NCI-H187 (cell line): ENCODE measurements at regions not wholly inside any gene's neighbourhood (a gene's known extent, or its start where the extent isn't known, plus 50 kb on each side); places are given as distances from the start of the nearest gene placed in this dataset.
A peak's percentile ranks its signal among the peaks of the same experiment; 100 is the strongest.
"Not testable (repeated sequence)": the region's sequence is repeated elsewhere in the genome, so short reads cannot be mapped to it uniquely, and the experiment has no call there.

Experiments used
- DNase-seq, 2 experiments: peaks; one replicate each; lab custom pipeline; 2025; lab: John Stamatoyannopoulos, UW

DNA sequence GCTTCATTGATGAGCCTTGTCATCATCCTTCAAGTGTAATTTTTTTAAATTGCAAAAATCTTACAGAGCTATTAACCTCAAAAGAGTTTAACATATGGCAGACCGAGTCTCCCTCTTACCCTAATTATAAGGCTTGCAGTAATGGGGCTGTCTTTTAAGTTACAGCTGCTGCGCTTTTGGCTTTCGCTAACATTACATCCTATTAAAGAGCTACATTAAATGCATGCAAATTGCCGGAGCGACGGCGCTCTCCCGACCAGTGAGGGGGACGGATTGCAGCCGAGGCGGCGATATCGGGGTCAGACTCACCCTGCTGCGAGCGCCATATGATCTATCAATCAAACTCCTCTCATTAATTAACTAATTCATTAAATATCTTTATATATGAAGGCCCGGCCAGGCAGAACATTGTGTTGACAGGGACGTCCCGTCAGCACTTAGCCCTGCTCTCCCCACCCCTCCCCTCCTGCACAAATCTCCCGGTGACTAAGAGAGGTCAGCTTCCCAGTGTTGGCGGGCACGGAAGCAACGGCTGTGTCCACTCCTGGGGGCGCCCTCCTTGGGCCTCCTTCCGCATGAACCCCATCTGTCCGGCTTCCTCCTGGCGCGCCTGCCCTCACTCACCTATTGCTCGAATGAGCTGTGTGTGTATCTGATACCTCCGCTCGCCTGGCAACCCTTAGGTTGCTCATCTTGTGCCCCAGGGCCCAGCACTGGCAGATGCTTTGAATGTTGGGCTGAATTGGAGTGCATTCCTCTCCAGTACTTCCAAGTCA is 156.0 kb upstream of the CADM1 start:
- no peak for DNase-seq

GRCh38 chr11:115659061-115659963 is 155.1 kb upstream of the CADM1 start:
- DNase-seq = no peak

DNA sequence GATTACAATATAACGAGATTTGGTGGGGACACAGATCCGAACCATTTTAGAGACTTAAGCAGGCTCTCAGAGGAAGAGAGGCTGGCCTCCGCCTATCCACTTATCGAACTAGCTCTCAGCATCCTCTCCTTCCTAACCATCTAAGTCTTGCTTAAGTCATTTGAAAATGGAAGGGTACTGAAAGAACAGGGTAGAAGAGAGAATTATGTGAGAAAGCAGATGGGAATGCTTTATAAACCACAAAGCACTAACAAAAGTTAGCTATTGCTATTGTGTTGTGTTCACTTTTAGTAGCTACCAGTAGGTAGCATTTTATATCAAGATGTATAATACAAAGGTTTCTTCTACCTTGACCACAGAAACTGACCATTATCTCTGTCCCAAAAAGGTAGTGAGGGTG is 153.4 kb upstream of the CADM1 start:
- DNase-seq = no peak

DNA sequence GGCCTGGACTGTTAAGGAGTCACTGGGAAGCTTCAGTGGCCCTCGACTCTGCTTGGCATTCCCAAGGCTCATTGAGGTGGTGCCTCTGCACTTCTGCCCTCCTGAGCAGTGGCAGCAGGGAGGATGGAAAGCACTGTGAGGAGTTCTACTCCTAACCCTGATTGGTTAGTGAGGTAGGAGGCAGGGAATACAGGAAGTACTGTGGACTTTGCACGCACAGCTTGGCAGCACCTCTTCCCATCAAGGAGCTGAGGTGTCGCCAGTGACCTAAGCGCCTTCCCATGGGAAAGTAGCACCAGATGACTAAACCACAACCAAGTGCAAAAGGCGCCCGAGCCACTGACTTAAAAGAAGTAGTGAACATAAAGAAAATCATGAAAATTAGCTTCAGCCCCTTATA is 152.5 kb upstream of the CADM1 start:
- no peak for DNase-seq

GRCh38 chr11:115656041-115656440 is 151.8 kb upstream of the CADM1 start:
- DNase-seq = no peak

DNA sequence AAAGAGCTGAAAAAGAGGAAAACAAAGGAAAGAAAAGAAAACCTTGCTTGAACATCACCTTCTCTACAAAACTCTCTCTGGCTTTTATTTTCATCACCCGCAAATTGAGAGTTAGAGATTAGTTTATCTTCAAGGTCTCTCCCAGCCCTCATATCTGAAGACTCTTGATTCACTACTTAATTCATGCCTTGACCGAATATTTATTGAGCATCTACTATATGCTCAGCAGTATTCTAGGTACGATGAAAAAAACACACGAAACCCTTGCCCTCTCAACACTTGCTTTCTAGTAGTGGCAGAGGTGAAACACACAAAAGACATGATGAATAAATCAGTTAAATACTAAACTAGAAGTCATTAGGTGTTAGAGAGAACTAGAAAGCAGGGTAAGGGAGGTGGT is 150.6 kb upstream of the CADM1 start:
- DNase-seq = no peak

GRCh38 chr11:115653926-115654325 is 149.7 kb upstream of the CADM1 start:
- no peak for DNase-seq

- DNase-seq = no peak
Measured at GRCh38 chr11:115653076-115653475, 148.9 kb upstream of the CADM1 start.

DNA sequence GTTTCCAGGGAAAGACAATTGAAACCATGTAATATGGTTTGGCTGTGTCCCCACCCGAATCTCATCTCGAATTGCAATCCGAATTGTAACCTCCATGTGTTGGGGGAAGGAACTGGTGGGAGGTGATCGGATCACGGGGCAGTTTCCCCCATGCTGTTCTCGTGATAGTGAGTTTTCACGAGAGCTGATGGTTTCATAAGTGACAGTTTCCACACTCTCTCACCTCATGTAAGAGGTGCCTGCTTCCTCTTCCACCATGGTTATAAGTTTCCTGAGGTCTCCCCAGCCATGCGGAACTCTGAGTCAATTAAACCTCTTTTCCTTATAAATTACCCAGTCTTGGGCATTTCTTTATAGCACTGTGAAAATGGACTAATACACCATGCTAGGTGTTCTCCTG is 148.3 kb upstream of the CADM1 start:
- DNase-seq = no peak

DNA sequence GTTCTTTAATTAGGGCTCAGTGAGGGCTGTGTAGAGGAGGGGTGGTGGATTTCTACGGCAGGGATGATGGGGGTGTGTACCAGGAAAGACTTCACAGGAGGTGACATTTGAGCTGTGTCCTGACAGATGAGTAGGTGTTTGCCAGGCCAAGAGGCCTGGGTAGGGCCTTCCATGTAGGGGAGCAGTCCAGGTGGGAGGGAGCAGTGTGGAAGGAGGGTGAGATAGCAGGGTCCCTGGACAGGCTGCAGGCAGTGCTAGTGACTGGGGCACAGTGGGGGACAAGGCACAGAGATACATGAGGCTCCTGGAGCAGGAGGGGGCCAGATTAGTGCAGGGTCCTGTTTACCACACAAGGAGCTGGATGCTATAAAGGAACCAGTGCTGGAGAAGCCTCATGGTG is 147.9 kb upstream of the CADM1 start:
- DNase-seq = no peak

GRCh38 chr11:115649461-115649860 is 145.2 kb upstream of the CADM1 start:
- no peak for DNase-seq

GRCh38 chr11:115645631-115646317 is 141.6 kb upstream of the CADM1 start:
- DNase-seq = no peak

GRCh38 chr11:115644856-115645255 is 140.6 kb upstream of the CADM1 start:
- no peak for DNase-seq

DNA sequence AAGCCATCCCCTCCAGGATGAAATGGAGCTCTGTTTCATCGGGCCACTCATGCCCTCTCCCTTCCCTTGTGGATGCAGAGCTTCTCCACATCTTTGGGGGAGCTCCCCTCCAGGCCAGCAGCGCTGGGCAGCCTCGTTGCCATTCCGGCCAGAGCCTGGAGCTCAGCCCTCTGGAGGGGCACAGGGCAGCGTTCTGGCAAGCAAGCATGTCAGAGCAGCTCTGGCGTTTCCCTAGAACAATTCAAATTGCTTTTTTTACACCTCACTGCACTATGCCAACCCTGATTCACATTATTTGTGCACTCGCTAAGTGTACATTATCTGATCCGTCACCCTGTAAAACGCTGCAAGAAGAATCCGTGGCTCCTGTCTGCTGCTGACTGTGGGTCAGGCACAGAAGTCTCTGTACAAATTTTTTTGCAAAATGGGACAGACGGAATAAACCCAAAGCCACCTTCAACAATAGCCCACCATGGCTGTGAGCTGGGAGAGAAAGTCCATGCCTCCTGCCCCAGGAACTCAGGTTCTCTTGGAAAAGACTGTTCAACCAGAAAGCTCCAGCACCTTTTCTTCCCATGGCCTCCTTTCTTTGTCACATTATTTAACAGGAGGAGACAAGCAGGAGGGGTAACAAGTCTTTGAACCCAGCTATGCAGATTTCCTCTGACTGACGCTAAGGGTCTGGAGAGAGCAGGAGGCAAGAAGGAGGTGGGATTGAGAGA is 139.5 kb upstream of the CADM1 start:
- DNase-seq = no peak

DNA sequence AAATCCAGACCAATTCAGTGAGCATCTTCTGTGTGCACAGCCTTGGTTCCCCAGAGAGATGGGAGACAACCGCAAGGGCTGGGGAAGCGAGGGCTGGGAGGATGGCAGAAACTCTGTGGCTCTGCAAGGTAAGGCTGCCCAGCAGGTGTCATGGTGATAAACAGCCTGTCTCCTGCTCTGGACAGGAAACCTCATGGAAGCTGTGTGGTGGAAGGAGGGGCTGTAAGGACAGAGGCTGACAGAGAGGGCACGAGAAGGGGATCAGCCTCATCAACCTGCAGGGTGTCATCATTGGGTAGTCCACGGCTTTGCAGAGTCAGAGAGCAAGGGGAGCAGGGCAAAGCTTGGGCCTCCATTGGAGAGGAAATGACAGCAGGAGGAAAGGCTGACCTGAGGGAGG is 138.4 kb upstream of the CADM1 start:
- peak; percentile 5 to 14 for DNase-seq

GRCh38 chr11:115637599-115638241 is 133.5 kb upstream of the CADM1 start:
- no peak for DNase-seq

GRCh38 chr11:115636753-115637527 is 132.7 kb upstream of the CADM1 start:
- DNase-seq = no peak

- not testable (repeated sequence) for DNase-seq
Measured at GRCh38 chr11:115633977-115634376, 129.8 kb upstream of the CADM1 start.

- DNase-seq = no peak
Measured at GRCh38 chr11:115632061-115632460, 127.8 kb upstream of the CADM1 start.

GRCh38 chr11:115631609-115632008 is 127.4 kb upstream of the CADM1 start:
- DNase-seq = no peak

DNA sequence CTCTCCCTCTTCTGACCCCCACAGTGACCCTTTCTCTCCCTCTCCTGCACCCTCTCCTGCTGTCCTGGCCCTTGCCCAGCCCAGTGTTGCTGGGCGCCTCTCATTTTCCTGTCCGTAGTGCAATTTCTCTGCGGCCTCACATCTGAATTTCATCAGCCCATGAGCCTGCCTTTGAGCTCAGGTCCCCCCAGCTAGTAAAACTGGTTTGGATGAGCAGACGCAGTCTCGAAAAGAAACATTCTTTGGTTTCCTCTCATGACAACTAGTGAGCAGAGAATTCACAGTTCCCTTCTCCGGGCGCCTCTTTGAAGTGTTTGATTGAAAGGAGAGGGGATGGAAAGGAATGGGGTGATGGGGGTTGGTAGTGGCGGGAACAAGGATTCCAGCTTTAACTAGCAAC is 126.0 kb upstream of the CADM1 start:
- no peak for DNase-seq
